SK-N-SH (cell line): ENCODE measurements at regions not wholly inside any gene's neighbourhood (a gene's known extent, or its start where the extent isn't known, plus 50 kb on each side); places are given as distances from the start of the nearest gene placed in this dataset.

Experiments
- CTCF ChIA-PET: fragments of 300-600, 350-600 bp; formaldehyde crosslinking; extraction: SDS; loops from one replicate; lab custom pipeline; 2021; lab: Yijun Ruan, JAX
- POLR2A ChIA-PET: fragments of 350-600 bp; sonication (Branson Sonifier 250); formaldehyde crosslinking; extraction: SDS; loops from one replicate; lab custom pipeline; 2020; ENCODE audit warnings: antibody characterized with exemption, inconsistent platforms; lab: Yijun Ruan, JAX
- DNase-seq: peaks from one replicate; pipeline ENCODE4 v3.0.0; 2012
- H2AFZ ChIP-seq: fragments of 200-600 bp; sonication (generic); 2 replicates; pipeline ENCODE4 v1.8.1; 2016; ENCODE audit warnings: antibody characterized with exemption, mild to moderate bottlenecking, low read depth
- H3F3A ChIP-seq: fragments of 200-600 bp; sonication (generic); replicated peaks from 2 replicates; pipeline ENCODE3; 2016; ENCODE audit warnings: antibody characterized with exemption, mild to moderate bottlenecking; ENCODE audit not compliant: insufficient read depth
- H3K27ac ChIP-seq, 2 experiments: fragments of 200-500 bp in 1 of 2; fragments of 200-600 bp in 1 of 2; sonication (Bioruptor generic) in 1 of 2; sonication (generic), shearing (Covaris generic) in 1 of 2; 2 replicates each; pipeline versions ENCODE4 v1.5.1 to v1.6.1; 2014 to 2016; ENCODE audit warnings: low read depth in 2 of 2, inconsistent platforms in 1 of 2, low read length in 1 of 2, mild to moderate bottlenecking in 1 of 2, mixed read lengths in 1 of 2
- H3K27me3 ChIP-seq: fragments of 200-600 bp; sonication (generic), shearing (Covaris generic); 2 replicates; pipeline ENCODE4 v1.6.1; 2016; ENCODE audit warnings: mixed run types; ENCODE audit not compliant: insufficient read depth
- H3K36me3 ChIP-seq, 2 experiments: fragments of 200-500 bp in 1 of 2; fragments of 200-600 bp in 1 of 2; sonication (Bioruptor generic) in 1 of 2; sonication (generic) in 1 of 2; replicated peaks in 1 of 2; 2 replicates each; pipeline versions ENCODE3 to v1.5.1; 2014 to 2016; ENCODE audit warnings: low read length in 1 of 2, mild to moderate bottlenecking in 1 of 2; ENCODE audit not compliant: insufficient read depth in 2 of 2, control insufficient read depth in 1 of 2
- H3K4me1 ChIP-seq, 2 experiments: fragments of 200-500 bp in 1 of 2; fragments of 200-600 bp in 1 of 2; sonication (Bioruptor generic) in 1 of 2; sonication (generic), shearing (Covaris generic) in 1 of 2; 2 replicates each; pipeline versions ENCODE4 v1.5.1 to v1.6.1; 2014 to 2016; ENCODE audit warnings: low read depth in 1 of 2, low read length in 1 of 2, mixed run types in 1 of 2; ENCODE audit not compliant: insufficient read depth in 2 of 2, control insufficient read depth in 1 of 2
- H3K4me2 ChIP-seq: fragments of 200-600 bp; sonication (generic), shearing (Covaris generic); 2 replicates; pipeline ENCODE4 v1.6.1; 2017; ENCODE audit warnings: mixed run types
- H3K4me3 ChIP-seq, 2 experiments: fragments of 200-500 bp in 1 of 2; fragments of 200-600 bp in 1 of 2; sonication (Bioruptor generic) in 1 of 2; sonication (generic), shearing (Covaris generic) in 1 of 2; 2 replicates each; pipeline versions ENCODE4 v1.5.1 to v1.8.1; 2014 to 2016; ENCODE audit warnings: low read depth in 2 of 2, inconsistent platforms in 1 of 2, low read length in 1 of 2, mild to moderate bottlenecking in 1 of 2, mixed read lengths in 1 of 2, moderate library complexity in 1 of 2
- H3K79me2 ChIP-seq: fragments of 200-600 bp; sonication (generic); 2 replicates; pipeline ENCODE4 v1.8.1; 2017; ENCODE audit warnings: mild to moderate bottlenecking; ENCODE audit not compliant: insufficient read depth
- H3K9ac ChIP-seq: fragments of 200-600 bp; sonication (generic); 2 replicates; pipeline ENCODE4 v1.6.1; 2017; ENCODE audit warnings: mixed run types
- H3K9me2 ChIP-seq: fragments of 200-600 bp; sonication (generic); 2 replicates; pipeline ENCODE4 v1.6.1; 2017; ENCODE audit warnings: mixed run types
- H3K9me3 ChIP-seq: fragments of 200-600 bp; sonication (generic); 2 replicates; pipeline ENCODE4 v1.6.1; 2017; ENCODE audit warnings: mixed run types, mild to moderate bottlenecking, moderate library complexity
- H4K20me1 ChIP-seq: fragments of 200-600 bp; sonication (generic); 2 replicates; pipeline ENCODE4 v1.6.1; 2017; ENCODE audit warnings: mild to moderate bottlenecking, mixed run types; ENCODE audit not compliant: insufficient read depth
- ELF1 ChIP-seq: IDR thresholded peaks from 2 replicates; pipeline ENCODE4 v1.4.0; 2012
- EZH2phosphoT487 ChIP-seq: fragments of 200-600 bp; sonication (generic); IDR thresholded peaks from 2 replicates; pipeline ENCODE4 v1.6.1; 2017; ENCODE audit warnings: low read depth, mixed run types, mild to moderate bottlenecking, antibody characterized with exemption, moderate library complexity, borderline replicate concordance
- FOSL2 ChIP-seq: IDR thresholded peaks from 2 replicates; pipeline ENCODE4 v1.4.0; 2012; ENCODE audit warnings: low read depth, mild to moderate bottlenecking, moderate library complexity, borderline replicate concordance
- FOXJ3 ChIP-seq: sonication (generic); formaldehyde crosslinking; IDR thresholded peaks from 2 replicates; pipeline ENCODE4 v1.5.1; 2020; ENCODE audit warnings: mild to moderate bottlenecking, missing genetic modification reagents
- GABPA ChIP-seq: IDR thresholded peaks from 2 replicates; pipeline ENCODE4 v1.4.0; 2012; ENCODE audit warnings: low read depth, mild to moderate bottlenecking
- GATA2 ChIP-seq: sonication (generic); formaldehyde crosslinking; IDR thresholded peaks from 2 replicates; pipeline ENCODE4 v1.5.0; 2020; ENCODE audit warnings: mild to moderate bottlenecking, missing genetic modification reagents
- IRF3 ChIP-seq: fragments of 150-350 bp; IDR thresholded peaks from 2 replicates; pipeline ENCODE4 v1.6.1; 2016; ENCODE audit warnings: mild to moderate bottlenecking, low read depth, low read length
- JUND ChIP-seq: IDR thresholded peaks from 2 replicates; pipeline ENCODE4 v1.4.0; 2012
- MXI1 ChIP-seq: IDR thresholded peaks from 2 replicates; pipeline ENCODE4 v1.6.1; 2012; ENCODE audit warnings: mild to moderate bottlenecking, low read depth, low read length, improper control_type of control experiment
- NFIC ChIP-seq: IDR thresholded peaks from 2 replicates; pipeline ENCODE4 v1.4.0; 2012; ENCODE audit warnings: borderline replicate concordance
- NRF1 ChIP-seq: IDR thresholded peaks from 2 replicates; pipeline ENCODE4 v1.6.1; 2012; ENCODE audit warnings: low read depth, mild to moderate bottlenecking, low read length
- PBX3 ChIP-seq: IDR thresholded peaks from 2 replicates; pipeline ENCODE4; 2012
- POLR2AphosphoS5 ChIP-seq: IDR thresholded peaks from 2 replicates; pipeline ENCODE4 v1.6.1; 2012; ENCODE audit warnings: low read depth, low read length
- RCOR1 ChIP-seq: fragments of 150-350 bp; IDR thresholded peaks from 2 replicates; pipeline ENCODE4 v1.6.1; 2017; ENCODE audit warnings: antibody characterized with exemption, low read length
- RXRA ChIP-seq: IDR thresholded peaks from 2 replicates; pipeline ENCODE4 v1.4.0; 2012; ENCODE audit warnings: low read depth, mild to moderate bottlenecking, borderline replicate concordance
- SIN3A ChIP-seq: IDR thresholded peaks from 2 replicates; pipeline ENCODE4 v1.6.1; 2012; ENCODE audit warnings: low read depth, mild to moderate bottlenecking, low read length, moderate library complexity, borderline replicate concordance
- SMC3 ChIP-seq: IDR thresholded peaks from 2 replicates; pipeline ENCODE4 v1.6.1; 2012; ENCODE audit warnings: low read depth, low read length, improper control_type of control experiment
- TCF12 ChIP-seq: IDR thresholded peaks from 2 replicates; pipeline ENCODE4 v1.4.0; 2012
- TEAD4 ChIP-seq: IDR thresholded peaks from 2 replicates; pipeline ENCODE4 v1.4.0; 2012; ENCODE audit warnings: mild to moderate bottlenecking, borderline replicate concordance; ENCODE audit not compliant: insufficient read depth
- WGBS: methylation state at CpG from one replicate; pipeline ENCODE4 v1.1.6; 2017; ENCODE audit warnings: low lambda C conversion rate; 5-methylcytosine and 5-hydroxymethylcytosine counted together

DNA sequence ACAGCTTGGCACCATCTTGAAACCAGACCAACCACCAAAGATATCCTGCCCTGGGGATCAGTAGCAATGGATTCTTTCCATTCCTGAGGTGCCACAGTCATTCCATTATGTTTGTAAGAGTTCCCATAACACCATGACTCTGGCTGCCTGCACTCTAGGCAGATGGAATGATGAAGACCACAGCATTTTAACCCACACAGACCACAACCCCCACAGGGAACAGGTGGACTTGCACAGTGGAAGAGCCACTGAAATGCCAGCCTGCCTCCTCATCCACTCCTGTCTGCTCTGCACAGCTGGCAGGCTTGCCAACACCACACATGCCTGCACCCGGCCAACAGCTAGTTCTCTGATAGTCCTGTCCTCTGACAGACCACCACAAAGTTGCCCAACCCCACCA lies 2362.2 kb upstream of the AGA start:
- Histone ChIP-seq H3K36me3 (no peaks in the 10 kb centered on the region), H4K20me1 (no peaks in the 10 kb centered on the region), H3K4me2 (no peak overlapping the region), H3K9ac (no peak overlapping the region), H3K27me3 (no peaks in the 10 kb centered on the region), H3K9me2 (no peaks in the 10 kb centered on the region), H3K27ac (no peak overlapping the region), H3K9me3 (no peaks in the 10 kb centered on the region), H2AFZ (no peak overlapping the region), H3K79me2 (no peaks in the 10 kb centered on the region), H3F3A (no peaks in the 10 kb centered on the region), H3K4me3 (no peak overlapping the region), H3K4me1 (no peaks in the 10 kb centered on the region)
- WGBS: 22% methylated on average over 1 of the region's 1 CpG
- ChIA-PET CTCF (no interaction called here), POLR2A (no interaction called here)
- TF ChIP-seq PBX3 (no peak), NFIC (no peak), ELF1 (no peak), GATA2 (no peak), TEAD4 (no peak), RCOR1 (no peak), SMC3 (no peak), TCF12 (no peak), FOXJ3 (CRISPR knock-in tag) (no peak), RXRA (no peak), FOSL2 (no peak), GABPA (no peak), NRF1 (no peak), MXI1 (no peak), EZH2phosphoT487 (no peak), SIN3A (no peak), POLR2AphosphoS5 (no peak)
- no peak for DNase-seq

DNA sequence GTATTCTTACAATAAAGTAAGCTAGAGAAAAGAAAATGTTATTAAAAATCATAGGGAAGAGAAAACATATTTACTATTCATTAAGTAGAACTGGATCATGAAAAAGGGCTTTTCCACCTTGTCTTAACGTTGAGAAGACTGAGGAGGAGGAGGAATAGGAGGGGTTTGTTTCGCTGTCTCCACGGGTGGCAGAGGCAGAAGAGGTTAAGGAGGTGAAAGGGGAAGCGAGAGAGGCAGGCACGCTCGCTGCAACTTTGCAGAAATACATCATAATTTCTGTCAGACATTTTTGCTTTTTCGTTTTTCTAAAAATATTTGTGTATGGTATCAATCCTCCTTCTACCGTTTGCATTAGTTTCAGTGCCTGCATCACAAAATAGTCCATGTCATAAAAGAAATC lies 2375.1 kb upstream of the AGA start:
- TF ChIP-seq NFIC (no peak), IRF3 (no peak), JUND (no peak)
- H3K4me3 ChIP-seq: no peak overlapping the region
- no peaks in the 10 kb centered on the region for H3K4me1 ChIP-seq
- H3K27me3 ChIP-seq: no peaks in the 10 kb centered on the region
- no peaks in the 10 kb centered on the region for H3K79me2 ChIP-seq
- no peak overlapping the region for H3K9ac ChIP-seq
- ChIA-PET CTCF (no interaction called here), POLR2A (no interaction called here)
- H3K27ac ChIP-seq: no peak overlapping the region
- WGBS: 6% methylated on average over 8 of the region's 8 CpGs
- no peaks in the 10 kb centered on the region for H4K20me1 ChIP-seq
- no peaks in the 10 kb centered on the region for H3K9me2 ChIP-seq
- H3K4me2 ChIP-seq: no peak overlapping the region
- no peak for DNase-seq
- H2AFZ ChIP-seq: no peak overlapping the region
- H3K9me3 ChIP-seq: no peaks in the 10 kb centered on the region
- no peaks in the 10 kb centered on the region for H3F3A ChIP-seq
- H3K36me3 ChIP-seq: no peaks in the 10 kb centered on the region
